H1 (cell line): ENCODE measurements at regions not wholly inside any gene's neighbourhood (a gene's known extent, or its start where the extent isn't known, plus 50 kb on each side); places are given as distances from the start of the nearest gene placed in this dataset.

Experiments
- CTCF ChIA-PET: fragments of 300-600 bp; sonication (Branson Sonifier 250); formaldehyde crosslinking; loops from one replicate; lab custom pipeline; 2021; ENCODE audit not compliant: partially characterized antibody; lab: Charles Lee
- POLR2A ChIA-PET: fragments of 300-600 bp; sonication (Branson Sonifier 250); formaldehyde crosslinking; loops from one replicate; lab custom pipeline; 2021; ENCODE audit warnings: inconsistent platforms; ENCODE audit not compliant: partially characterized antibody; lab: Charles Lee
- DNase-seq, 2 experiments: peaks; one replicate each; pipeline versions ENCODE4 v3.0.0 to v3.0.0-alpha.2; 2010 to 2022; ENCODE audit warnings: low spot score in 2 of 2, low read depth in 1 of 2, mixed read lengths in 1 of 2
- FAIRE-seq: peaks from 2 replicates; lab custom pipeline; 2011; peaks lifted over from hg19 to GRCh38; lab: Jason Lieb, UNC
- H2AFZ ChIP-seq: 2 replicates; pipeline ENCODE4 v1.8.1; 2012; ENCODE audit warnings: low read length, inconsistent platforms
- H2AK5ac ChIP-seq: 2 replicates; pipeline ENCODE4 v1.6.1; 2013; ENCODE audit warnings: low read depth, low read length
- H2BK120ac ChIP-seq: replicated peaks from 2 replicates; pipeline ENCODE3; 2013; ENCODE audit warnings: low read depth, low read length, inconsistent platforms
- H2BK12ac ChIP-seq: 2 replicates; pipeline ENCODE4 v1.6.1; 2013; ENCODE audit warnings: low read depth, low read length
- H2BK15ac ChIP-seq: 2 replicates; pipeline ENCODE4 v1.6.1; 2013; ENCODE audit warnings: low read length
- H2BK20ac ChIP-seq: 2 replicates; pipeline ENCODE4 v1.6.1; 2013; ENCODE audit warnings: low read length
- H2BK5ac ChIP-seq: 2 replicates; pipeline ENCODE4 v1.6.1; 2013; ENCODE audit warnings: low read depth, low read length
- H3K14ac ChIP-seq: 2 replicates; pipeline ENCODE4 v1.6.1; 2013; ENCODE audit warnings: inconsistent platforms; ENCODE audit not compliant: insufficient read length
- H3K18ac ChIP-seq: 2 replicates; pipeline ENCODE4 v1.6.1; 2013; ENCODE audit warnings: low read length; ENCODE audit errors: extremely low read depth
- H3K23ac ChIP-seq: 2 replicates; pipeline ENCODE4 v1.6.1; 2013; ENCODE audit warnings: inconsistent platforms; ENCODE audit not compliant: insufficient read length
- H3K23me2 ChIP-seq: 2 replicates; pipeline ENCODE4 v1.6.1; 2013; ENCODE audit warnings: low read depth, low read length
- H3K27ac ChIP-seq: 2 replicates; pipeline ENCODE4 v1.6.1; 2011; ENCODE audit warnings: low read depth, low read length, inconsistent platforms
- H3K27me3 ChIP-seq, 4 experiments: replicated peaks in 1 of 4; 1 replicate in 1 of 4; 2 replicates in 3 of 4; pipeline versions ENCODE4 v1.6.1 to v1.8.1; 2011 to 2013; ENCODE audit warnings: low read length in 3 of 4, mild to moderate bottlenecking in 3 of 4, inconsistent platforms in 2 of 4, mixed read lengths in 2 of 4, moderate library complexity in 1 of 4; ENCODE audit not compliant: control insufficient read depth in 3 of 4, insufficient read depth in 3 of 4; ENCODE audit errors: extremely low read depth in 1 of 4
- H3K36me3 ChIP-seq, 4 experiments: 2 replicates each; pipeline versions ENCODE4 v1.6.1 to v1.8.1; 2011 to 2013; ENCODE audit warnings: mild to moderate bottlenecking in 4 of 4, low read length in 3 of 4, moderate library complexity in 2 of 4, control low read depth in 1 of 4, inconsistent platforms in 1 of 4; ENCODE audit not compliant: insufficient read depth in 4 of 4, control insufficient read depth in 2 of 4
- H3K4ac ChIP-seq: replicated peaks from 2 replicates; pipeline ENCODE3; 2013; ENCODE audit warnings: low read length, low read depth, mixed read lengths, inconsistent platforms; ENCODE audit not compliant: insufficient read length
- H3K4me1 ChIP-seq, 4 experiments: replicated peaks in 1 of 4; 1 replicate in 1 of 4; 2 replicates in 3 of 4; pipeline versions ENCODE4 v1.6.1 to v1.8.1; 2011 to 2013; ENCODE audit warnings: low read length in 3 of 4, inconsistent platforms in 2 of 4, mixed read lengths in 1 of 4; ENCODE audit not compliant: insufficient read depth in 4 of 4, control insufficient read depth in 3 of 4
- H3K4me2 ChIP-seq, 2 experiments: 2 replicates each; pipeline versions ENCODE4 v1.6.1 to v1.8.1; 2011 to 2013; ENCODE audit warnings: low read depth in 2 of 2, low read length in 2 of 2, control low read depth in 1 of 2, inconsistent platforms in 1 of 2, mild to moderate bottlenecking in 1 of 2; ENCODE audit not compliant: insufficient read depth in 1 of 2
- H3K4me3 ChIP-seq, 4 experiments: fragments of 200-600, 300-600 bp in 1 of 4; sonication (generic), shearing (Covaris generic), sonication (Bioruptor Twin) in 1 of 4; 2 replicates each; pipeline versions ENCODE4 v1.5.1 to v1.8.1; 2011 to 2016; ENCODE audit warnings: low read length in 4 of 4, low read depth in 3 of 4, control low read depth in 2 of 4, inconsistent platforms in 2 of 4, mild to moderate bottlenecking in 2 of 4, mixed read lengths in 1 of 4, moderate library complexity in 1 of 4; ENCODE audit not compliant: insufficient read depth in 2 of 4; ENCODE audit errors: extremely low read depth in 1 of 4
- H3K56ac ChIP-seq: replicated peaks from 2 replicates; pipeline ENCODE3; 2013; ENCODE audit warnings: low read depth, mild to moderate bottlenecking, mixed read lengths, low read length, inconsistent platforms; ENCODE audit not compliant: insufficient read length
- H3K79me1 ChIP-seq: 2 replicates; pipeline ENCODE4 v1.6.1; 2013; ENCODE audit warnings: low read depth, low read length, control low read depth
- H3K79me2 ChIP-seq, 2 experiments: 2 replicates each; pipeline versions ENCODE4 v1.6.1 to v1.8.1; 2012 to 2013; ENCODE audit warnings: low read length in 2 of 2, mild to moderate bottlenecking in 2 of 2, inconsistent platforms in 1 of 2; ENCODE audit not compliant: insufficient read depth in 2 of 2, control insufficient read depth in 1 of 2
- H3K9ac ChIP-seq, 4 experiments: replicated peaks in 1 of 4; 1 replicate in 1 of 4; 2 replicates in 3 of 4; pipeline versions ENCODE4 v1.6.1 to v1.8.1; 2011 to 2013; ENCODE audit warnings: low read depth in 3 of 4, low read length in 3 of 4, control low read depth in 2 of 4, mild to moderate bottlenecking in 2 of 4, moderate library complexity in 2 of 4, inconsistent platforms in 1 of 4; ENCODE audit errors: extremely low read depth in 1 of 4
- H3K9me3 ChIP-seq, 2 experiments: 2 replicates each; pipeline versions ENCODE4 v1.6.1 to v1.8.1; 2012 to 2013; ENCODE audit warnings: mild to moderate bottlenecking in 2 of 2, moderate library complexity in 2 of 2, control low read depth in 1 of 2, inconsistent platforms in 1 of 2, low read depth in 1 of 2, low read length in 1 of 2, mixed read lengths in 1 of 2; ENCODE audit not compliant: insufficient read depth in 2 of 2
- H4K20me1 ChIP-seq, 2 experiments: replicated peaks in 1 of 2; 2 replicates each; pipeline versions ENCODE3 to v1.8.1; 2011 to 2013; ENCODE audit warnings: inconsistent platforms in 2 of 2, low read length in 2 of 2, mild to moderate bottlenecking in 1 of 2; ENCODE audit not compliant: insufficient read depth in 2 of 2, control insufficient read depth in 1 of 2
- H4K5ac ChIP-seq: 2 replicates; pipeline ENCODE4 v1.6.1; 2013; ENCODE audit warnings: low read length, low read depth, mixed read lengths, inconsistent platforms; ENCODE audit not compliant: insufficient read length
- H4K8ac ChIP-seq: 2 replicates; pipeline ENCODE4 v1.8.0; 2013; ENCODE audit warnings: mild to moderate bottlenecking, moderate library complexity, low read length, inconsistent platforms; ENCODE audit not compliant: insufficient read depth; ENCODE audit errors: extremely low read depth
- H4K91ac ChIP-seq: replicated peaks from 2 replicates; pipeline ENCODE3; 2013; ENCODE audit warnings: low read length, mixed read lengths, inconsistent platforms; ENCODE audit not compliant: insufficient read length
- ASH2L ChIP-seq: fragments of 200-600, 300-600 bp; sonication (generic); IDR thresholded peaks from one replicate; pipeline ENCODE4 v1.7.1; 2017; ENCODE audit warnings: low read length
- BACH1 ChIP-seq: IDR thresholded peaks from 2 replicates; pipeline ENCODE4 v1.6.1; 2012; ENCODE audit warnings: low read length, improper control_type of control experiment
- CTBP2 ChIP-seq: IDR thresholded peaks from 2 replicates; pipeline ENCODE4 v1.7.0; 2011; ENCODE audit warnings: borderline replicate concordance, mild to moderate bottlenecking, moderate library complexity, mixed read lengths, low read length; ENCODE audit not compliant: insufficient read depth, insufficient read length
- GABPA ChIP-seq: IDR thresholded peaks from 2 replicates; pipeline ENCODE4 v1.6.1; 2011; ENCODE audit warnings: mild to moderate bottlenecking, low read length, moderate library complexity, borderline replicate concordance; ENCODE audit not compliant: insufficient read depth
- JUND ChIP-seq: IDR thresholded peaks from 2 replicates; pipeline ENCODE4 v1.6.1; 2011; ENCODE audit warnings: mild to moderate bottlenecking, improper control_type of control experiment, low read length
- KDM5A ChIP-seq: fragments of 200-600 bp; IDR thresholded peaks from 2 replicates; pipeline ENCODE4 v1.7.1; 2012; ENCODE audit warnings: mild to moderate bottlenecking, low read length, inconsistent platforms, mixed read lengths
- PHF8 ChIP-seq: fragments of 200-600 bp; sonication (generic); conservative IDR thresholded peaks from 2 replicates; pipeline ENCODE4 v1.7.1; 2012; ENCODE audit warnings: low read depth, mild to moderate bottlenecking, inconsistent platforms, low read length, moderate library complexity
- POLR2AphosphoS5 ChIP-seq: IDR thresholded peaks from 2 replicates; pipeline ENCODE4 v1.6.1; 2011; ENCODE audit warnings: low read depth, low read length
- RAD21 ChIP-seq, 2 experiments: IDR thresholded peaks in 1 of 2; conservative IDR thresholded peaks in 1 of 2; 2 replicates each; pipeline ENCODE4 v1.6.1; 2011; ENCODE audit warnings: low read depth in 2 of 2, low read length in 2 of 2, improper control_type of control experiment in 1 of 2, inconsistent platforms in 1 of 2, mild to moderate bottlenecking in 1 of 2, moderate library complexity in 1 of 2
- RFX5 ChIP-seq: IDR thresholded peaks from 2 replicates; pipeline ENCODE4 v1.6.1; 2011; ENCODE audit warnings: low read depth, low read length, improper control_type of control experiment, borderline replicate concordance
- SRF ChIP-seq: IDR thresholded peaks from 2 replicates; pipeline ENCODE4 v1.6.1; 2011; ENCODE audit warnings: mild to moderate bottlenecking, low read depth, low read length, moderate library complexity
- WGBS, 2 experiments: shearing (Covaris generic) in 1 of 2; methylation state at CpG; one replicate each; pipeline versions ENCODE4 v1.1.6 to v1.1.7; 2013 to 2015; ENCODE audit warnings: low lambda C conversion rate in 2 of 2, mixed read lengths in 2 of 2, inconsistent platforms in 1 of 2, low coverage in 1 of 2, missing lambda C conversion rate in 1 of 2; ENCODE audit not compliant: insufficient replicate concordance in 2 of 2, insufficient coverage in 1 of 2, insufficient read length in 1 of 2; ENCODE audit errors: extremely low coverage in 1 of 2, missing lambda C conversion rate in 1 of 2; 5-methylcytosine and 5-hydroxymethylcytosine counted together
- TF ChIP-seq, protein P1 (sequence below): IDR thresholded peaks from 2 replicates; pipeline ENCODE4 v1.6.1; 2012; ENCODE audit warnings: inconsistent platforms
- TF ChIP-seq, protein P2 (sequence below): IDR thresholded peaks from 2 replicates; pipeline ENCODE4 v1.6.1; 2012; ENCODE audit warnings: inconsistent platforms

DNA sequence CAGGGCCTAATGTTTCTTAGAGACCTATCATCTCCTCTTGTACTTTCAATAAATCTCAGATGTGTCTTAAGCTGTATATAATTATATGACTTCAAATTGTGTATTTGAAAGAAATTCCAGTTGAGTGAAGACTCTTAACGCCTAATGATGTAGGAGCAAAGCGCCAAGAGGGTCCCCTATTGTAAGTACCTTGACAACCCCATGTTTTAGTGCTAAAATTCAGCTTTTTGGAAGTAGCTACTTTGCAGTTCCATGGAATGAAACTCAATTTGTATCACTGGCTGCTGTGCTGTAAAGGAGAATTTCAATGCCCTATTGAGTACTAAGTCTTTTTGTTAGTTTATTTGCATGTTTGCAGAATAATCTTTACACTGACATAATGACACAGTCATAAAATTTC is 1826.6 kb upstream of the AGA start:
- Histone ChIP-seq H3K56ac (no peak overlapping the region), H4K5ac (no peak overlapping the region), H4K20me1 (no peaks in the 10 kb centered on the region), H3K9ac (no peak overlapping the region), H3K27me3 (no peaks in the 10 kb centered on the region), H3K4me3 (no peak overlapping the region), H2BK12ac (no peak overlapping the region), H3K79me2 (no peaks in the 10 kb centered on the region), H3K9me3 (peaks cover 0 to 4% of the 10 kb centered on the region in 2 experiments; a peak in 1 of 4 replicates), H3K18ac (no peak overlapping the region), H3K36me3 (no peaks in the 10 kb centered on the region; a peak in 1 of 8 replicates), H2AFZ (no peak overlapping the region), H2BK20ac (no peak overlapping the region), H3K27ac (no peak overlapping the region), H3K4ac (no peak overlapping the region), H4K91ac (no peak overlapping the region), H2AK5ac (no peak overlapping the region), H2BK5ac (no peak overlapping the region), H2BK15ac (no peak overlapping the region), H3K23me2 (no peaks in the 10 kb centered on the region), H2BK120ac (no peak overlapping the region), H3K4me1 (peaks cover 0 to 5% (median 0%) of the 10 kb centered on the region in 4 experiments; a peak in 1 of 7 replicates), H3K4me2 (no peak overlapping the region), H3K79me1 (no peaks in the 10 kb centered on the region), H3K23ac (no peak overlapping the region), H4K8ac (no peak overlapping the region), H3K14ac (no peak overlapping the region)
- TF ChIP-seq GABPA (no peak), RFX5 (no peak), CTBP2 (no peak), RAD21 (IDR thresholded peaks at IDR 0.05 in 1 of 2, conservative IDR thresholded peaks at IDR 0.05 in 1 of 2; ENCODE audit: low read depth in 2 of 2, low read length in 2 of 2) (no peak), KDM5A (no peak), ASH2L (no peak), BACH1 (no peak), POLR2AphosphoS5 (no peak), JUND (no peak), SRF (no peak), PHF8 (no peak)
- TF ChIP-seq, protein P1, sequence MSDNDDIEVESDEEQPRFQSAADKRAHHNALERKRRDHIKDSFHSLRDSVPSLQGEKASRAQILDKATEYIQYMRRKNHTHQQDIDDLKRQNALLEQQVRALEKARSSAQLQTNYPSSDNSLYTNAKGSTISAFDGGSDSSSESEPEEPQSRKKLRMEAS, result no peak
- TF ChIP-seq, protein P2, sequence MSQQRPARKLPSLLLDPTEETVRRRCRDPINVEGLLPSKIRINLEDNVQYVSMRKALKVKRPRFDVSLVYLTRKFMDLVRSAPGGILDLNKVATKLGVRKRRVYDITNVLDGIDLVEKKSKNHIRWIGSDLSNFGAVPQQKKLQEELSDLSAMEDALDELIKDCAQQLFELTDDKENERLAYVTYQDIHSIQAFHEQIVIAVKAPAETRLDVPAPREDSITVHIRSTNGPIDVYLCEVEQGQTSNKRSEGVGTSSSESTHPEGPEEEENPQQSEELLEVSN, result no peak
- DNase-seq (no peak), FAIRE-seq (no peak)
- WGBS, 2 experiments, result 98% methylated on average over 2 of the region's 2 CpGs; no CpG with 5 or more reads in 1 of the 2 experiments
- CTCF ChIA-PET, result interaction anchor here (1.1 kb wide), 1 partner anchor 10 kb away, joined by 4 read pairs; no protein-coding TSS in a partner anchor
- POLR2A ChIA-PET, result interaction anchor here (1.6 kb wide), 1 partner anchor 105 kb away, joined by 3 read pairs; no protein-coding TSS in a partner anchor
